Tibial nerve (tissue), 3 donors: ENCODE measurements at regions not wholly inside any gene's neighbourhood (a gene's known extent, or its start where the extent isn't known, plus 50 kb on each side); places are given as distances from the start of the nearest gene placed in this dataset.

ENCODE experiments used
- POLR2A ChIP-seq, 2 donors: fragments of 450-650 bp; IDR thresholded peaks; one replicate each; pipeline ENCODE4 v1.6.1; 2017; ENCODE audit warnings: antibody characterized with exemption in 2 of 2, mild to moderate bottlenecking in 2 of 2, moderate library complexity in 2 of 2
- TF ChIP-seq, protein P1 (sequence below), 5 experiments: fragments of 200-600 bp in 3 of 5; fragments of 450-650 bp in 2 of 5; sonication (generic) in 3 of 5; IDR thresholded peaks; one replicate each; pipeline ENCODE4 v1.5.1; 2016 to 2019; ENCODE audit warnings: antibody characterized with exemption in 5 of 5, mild to moderate bottlenecking in 3 of 5, moderate library complexity in 2 of 5

DNA sequence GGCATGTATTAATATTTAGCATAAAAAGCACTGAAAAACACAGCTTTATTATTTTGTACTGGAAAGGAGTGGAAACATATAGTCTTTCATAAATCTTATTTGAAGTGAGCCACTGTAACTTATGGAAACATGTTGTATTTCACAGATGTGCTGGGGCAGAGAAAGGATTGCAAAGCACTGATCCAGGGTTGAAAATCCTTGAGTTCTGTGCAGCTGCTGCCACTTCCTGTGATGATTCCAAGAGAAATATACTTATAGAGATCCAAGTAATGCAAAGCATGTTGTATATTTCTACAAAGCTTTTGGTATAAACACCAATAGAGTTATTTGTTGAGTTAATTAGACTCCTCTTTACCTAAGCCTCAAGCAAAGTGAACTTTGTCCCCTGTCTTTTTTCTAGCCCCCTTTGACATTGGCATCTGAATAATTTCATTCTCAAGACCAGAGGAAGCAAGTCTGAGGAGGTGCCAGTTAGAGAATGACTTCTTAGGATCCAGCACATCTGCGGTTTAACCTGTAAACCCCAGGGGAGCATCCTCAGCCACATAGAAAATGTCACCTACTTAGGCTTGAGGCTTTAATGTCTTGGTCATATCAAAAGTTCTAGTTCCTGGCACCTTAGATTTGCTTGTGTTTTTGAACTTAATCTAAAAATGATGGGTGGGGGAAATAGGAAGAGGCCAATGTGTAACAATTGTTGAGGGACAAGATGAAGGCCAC, 173.3 kb downstream of the FASLG start:
- TF ChIP-seq, protein P1, sequence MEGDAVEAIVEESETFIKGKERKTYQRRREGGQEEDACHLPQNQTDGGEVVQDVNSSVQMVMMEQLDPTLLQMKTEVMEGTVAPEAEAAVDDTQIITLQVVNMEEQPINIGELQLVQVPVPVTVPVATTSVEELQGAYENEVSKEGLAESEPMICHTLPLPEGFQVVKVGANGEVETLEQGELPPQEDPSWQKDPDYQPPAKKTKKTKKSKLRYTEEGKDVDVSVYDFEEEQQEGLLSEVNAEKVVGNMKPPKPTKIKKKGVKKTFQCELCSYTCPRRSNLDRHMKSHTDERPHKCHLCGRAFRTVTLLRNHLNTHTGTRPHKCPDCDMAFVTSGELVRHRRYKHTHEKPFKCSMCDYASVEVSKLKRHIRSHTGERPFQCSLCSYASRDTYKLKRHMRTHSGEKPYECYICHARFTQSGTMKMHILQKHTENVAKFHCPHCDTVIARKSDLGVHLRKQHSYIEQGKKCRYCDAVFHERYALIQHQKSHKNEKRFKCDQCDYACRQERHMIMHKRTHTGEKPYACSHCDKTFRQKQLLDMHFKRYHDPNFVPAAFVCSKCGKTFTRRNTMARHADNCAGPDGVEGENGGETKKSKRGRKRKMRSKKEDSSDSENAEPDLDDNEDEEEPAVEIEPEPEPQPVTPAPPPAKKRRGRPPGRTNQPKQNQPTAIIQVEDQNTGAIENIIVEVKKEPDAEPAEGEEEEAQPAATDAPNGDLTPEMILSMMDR (IDR thresholded peaks at IDR 0.05), result no peak
- no peak for TF ChIP-seq POLR2A (IDR thresholded peaks at IDR 0.05)
